ENCODE measurements at regions not wholly inside any gene's neighbourhood (a gene's known extent, or its start where the extent isn't known, plus 50 kb on each side); places are given as distances from the start of the nearest gene placed in this dataset.

GRCh38 chr11:109729761-109730160 lies 307.8 kb downstream of the C11orf87 start:
- DNase-seq (ENCODE audit: low read depth, low spot score): no peak
- no peak overlapping the region for H3K4me3 ChIP-seq (ENCODE audit: low read length)

- DNase-seq (ENCODE audit: low read depth, low spot score): no peak
- no peak overlapping the region for H3K4me3 ChIP-seq (ENCODE audit: low read length)
These were observed 308.7 kb downstream of the C11orf87 start for GRCh38 chr11:109730669-109731068.

GRCh38 chr11:109731451-109731850 lies 309.5 kb downstream of the C11orf87 start:
- no peak for DNase-seq (ENCODE audit: low read depth, low spot score)
- H3K4me3 ChIP-seq (ENCODE audit: low read length): no peak overlapping the region

- no peak for DNase-seq (ENCODE audit: low read depth, low spot score)
- no peak overlapping the region for H3K4me3 ChIP-seq (ENCODE audit: low read length)
These were observed 311.3 kb downstream of the C11orf87 start for GRCh38 chr11:109733245-109733644.

GRCh38 chr11:109734566-109734965 lies 312.6 kb downstream of the C11orf87 start:
- no peak for DNase-seq (ENCODE audit: low read depth, low spot score)
- H3K4me3 ChIP-seq (ENCODE audit: low read length): no peak overlapping the region

GRCh38 chr11:109735128-109735527 lies 313.1 kb downstream of the C11orf87 start:
- DNase-seq (ENCODE audit: low read depth, low spot score): no peak
- no peak overlapping the region for H3K4me3 ChIP-seq (ENCODE audit: low read length)

GRCh38 chr11:109739379-109739778 lies 317.4 kb downstream of the C11orf87 start:
- no peak overlapping the region for H3K4me3 ChIP-seq (ENCODE audit: low read length)
- no peak for DNase-seq (ENCODE audit: low read depth, low spot score)

GRCh38 chr11:109745996-109746625 lies 324.1 kb downstream of the C11orf87 start:
- H3K4me3 ChIP-seq (ENCODE audit: low read length): no peak overlapping the region
- no peak for DNase-seq (ENCODE audit: low read depth, low spot score)

- no peak for DNase-seq (ENCODE audit: low read depth, low spot score)
- no peak overlapping the region for H3K4me3 ChIP-seq (ENCODE audit: low read length)
These were observed 325.8 kb downstream of the C11orf87 start for GRCh38 chr11:109747839-109748238.

GRCh38 chr11:109749476-109749875 lies 327.5 kb downstream of the C11orf87 start:
- no peak for DNase-seq (ENCODE audit: low read depth, low spot score)
- H3K4me3 ChIP-seq (ENCODE audit: low read length): no peak overlapping the region

- no peak for DNase-seq (ENCODE audit: low read depth, low spot score)
- no peak overlapping the region for H3K4me3 ChIP-seq (ENCODE audit: low read length)
These were observed 329.0 kb downstream of the C11orf87 start for GRCh38 chr11:109750964-109751363.

GRCh38 chr11:109752212-109752825 lies 330.3 kb downstream of the C11orf87 start:
- no peak overlapping the region for H3K4me3 ChIP-seq (ENCODE audit: low read length)
- no peak for DNase-seq (ENCODE audit: low read depth, low spot score)

GRCh38 chr11:109756521-109756920 lies 334.5 kb downstream of the C11orf87 start:
- H3K4me3 ChIP-seq (ENCODE audit: low read length): no peak overlapping the region
- DNase-seq (ENCODE audit: low read depth, low spot score): no peak

GRCh38 chr11:109756951-109757350 lies 335.0 kb downstream of the C11orf87 start:
- DNase-seq (ENCODE audit: low read depth, low spot score): no peak

GRCh38 chr11:109762546-109762945 lies 330.6 kb upstream of the ZC3H12C start:
- no peak overlapping the region for H3K4me3 ChIP-seq (ENCODE audit: low read length)

More at GRCh38 chr11:109756951-109757350, 335.0 kb downstream of the C11orf87 start:
- no peak overlapping the region for H3K4me3 ChIP-seq (ENCODE audit: low read length)

GRCh38 chr11:109765709-109766311 lies 327.4 kb upstream of the ZC3H12C start:
- no peak overlapping the region for H3K4me3 ChIP-seq (ENCODE audit: low read length)
- DNase-seq (ENCODE audit: low read depth, low spot score): no peak

More at GRCh38 chr11:109762546-109762945, 330.6 kb upstream of the ZC3H12C start:
- DNase-seq (ENCODE audit: low read depth, low spot score): no peak

- no peak for DNase-seq (ENCODE audit: low read depth, low spot score)
- no peak overlapping the region for H3K4me3 ChIP-seq (ENCODE audit: low read length)
These were observed 323.3 kb upstream of the ZC3H12C start for GRCh38 chr11:109769858-109770257.

GRCh38 chr11:109770323-109770722 lies 322.9 kb upstream of the ZC3H12C start:
- no peak for DNase-seq (ENCODE audit: low read depth, low spot score)
- H3K4me3 ChIP-seq (ENCODE audit: low read length): no peak overlapping the region

- H3K4me3 ChIP-seq (ENCODE audit: low read length): no peak overlapping the region
- DNase-seq (ENCODE audit: low read depth, low spot score): no peak
These were observed 320.3 kb upstream of the ZC3H12C start for GRCh38 chr11:109772892-109773291.

- DNase-seq (ENCODE audit: low read depth, low spot score): no peak
- H3K4me3 ChIP-seq (ENCODE audit: low read length): no peak overlapping the region
These were observed 317.5 kb upstream of the ZC3H12C start for GRCh38 chr11:109775686-109776085.

GRCh38 chr11:109783014-109783413 lies 310.2 kb upstream of the ZC3H12C start:
- no peak overlapping the region for H3K4me3 ChIP-seq (ENCODE audit: low read length)
- DNase-seq (ENCODE audit: low read depth, low spot score): no peak

Measured in Jurkat, Clone E6-1 (cell line).